ENCODE measurements at regions not wholly inside any gene's neighbourhood (a gene's known extent, or its start where the extent isn't known, plus 50 kb on each side); places are given as distances from the start of the nearest gene placed in this dataset.

- no peak for TF ChIP-seq CTCF (conservative IDR thresholded peaks at IDR 0.05; ENCODE audit: low read depth, low read length)
- no peak overlapping the region for H3K4me3 ChIP-seq (ENCODE audit: low read length)
- no peak for DNase-seq (ENCODE audit: low read depth)
Measured at GRCh38 chr6:77073410-77073760, 389.9 kb downstream of the HTR1B start.

- no peak for TF ChIP-seq CTCF (conservative IDR thresholded peaks at IDR 0.05; ENCODE audit: low read depth, low read length)
- no peak overlapping the region for H3K4me3 ChIP-seq (ENCODE audit: low read length)
- no peak for DNase-seq (ENCODE audit: low read depth)
Measured at GRCh38 chr6:77072694-77073409, 390.4 kb downstream of the HTR1B start.

- H3K4me3 ChIP-seq (ENCODE audit: low read length) = no peak overlapping the region
- TF ChIP-seq CTCF (conservative IDR thresholded peaks at IDR 0.05; ENCODE audit: low read depth, low read length) = no peak
- no peak for DNase-seq (ENCODE audit: low read depth)
Measured at GRCh38 chr6:77063494-77063893, 399.8 kb downstream of the HTR1B start.

- H3K4me3 ChIP-seq (ENCODE audit: low read length) = no peak overlapping the region
- DNase-seq (ENCODE audit: low read depth) = no peak
- TF ChIP-seq CTCF (conservative IDR thresholded peaks at IDR 0.05; ENCODE audit: low read depth, low read length) = no peak
Measured at GRCh38 chr6:77055711-77056110, 407.6 kb downstream of the HTR1B start.

GRCh38 chr6:77040568-77041195, 422.6 kb downstream of the HTR1B start:
- TF ChIP-seq CTCF (conservative IDR thresholded peaks at IDR 0.05; ENCODE audit: low read depth, low read length) = no peak
- DNase-seq (ENCODE audit: low read depth) = no peak

GRCh38 chr6:77038807-77039206, 424.5 kb downstream of the HTR1B start:
- peak; percentile 29 for DNase-seq (ENCODE audit: low read depth)
- no peak for TF ChIP-seq CTCF (conservative IDR thresholded peaks at IDR 0.05; ENCODE audit: low read depth, low read length)
- H3K4me3 ChIP-seq (ENCODE audit: low read length) = no peak overlapping the region

More at GRCh38 chr6:77040568-77041195, 422.6 kb downstream of the HTR1B start:
- H3K4me3 ChIP-seq (ENCODE audit: low read length) = no peak overlapping the region

- DNase-seq (ENCODE audit: low read depth) = no peak
- TF ChIP-seq CTCF (conservative IDR thresholded peaks at IDR 0.05; ENCODE audit: low read depth, low read length) = no peak
- no peak overlapping the region for H3K4me3 ChIP-seq (ENCODE audit: low read length)
Measured at GRCh38 chr6:77037439-77037838, 425.9 kb downstream of the HTR1B start.

All from retinal pigment epithelial cell (primary cell).